ENCODE measurements at regions not wholly inside any gene's neighbourhood (a gene's known extent, or its start where the extent isn't known, plus 50 kb on each side); places are given as distances from the start of the nearest gene placed in this dataset.

DNA sequence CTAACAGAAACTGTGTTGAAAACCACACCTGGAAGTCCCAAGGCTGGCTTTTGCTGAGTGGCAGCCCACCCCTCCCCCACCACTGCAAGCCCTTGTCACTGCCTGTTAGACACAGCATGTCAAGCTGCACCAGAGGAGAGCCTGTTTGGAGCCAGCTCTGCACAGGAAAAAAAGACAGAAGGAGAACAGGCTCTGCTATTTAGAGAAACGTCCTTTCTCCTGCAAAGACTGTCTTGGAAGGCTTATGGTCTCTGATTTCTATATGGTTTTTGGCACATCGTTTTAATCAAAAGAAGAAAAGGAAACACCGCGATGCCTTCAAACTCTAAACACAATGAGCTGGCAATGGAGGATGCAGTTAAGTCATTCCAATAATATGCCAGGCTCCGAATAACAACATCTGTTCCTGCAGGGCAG lies 275.5 kb downstream of the MAP2K4 start:
- WGBS, 2 donors: 58 to 73% methylated on average over 5 of the region's 5 CpGs
- H3K27ac ChIP-seq: peak overlapping the region; percentile 12 to 77 (median 65)
- H3K4me1 ChIP-seq: peaks cover 0 to 39% (median 21%) of the 10 kb centered on the region in 4 donors
- TF ChIP-seq POLR2AphosphoS5 (IDR thresholded peaks at IDR 0.05): no peak
- no peak for TF ChIP-seq EP300 (IDR thresholded peaks at IDR 0.05)
- TF ChIP-seq, protein P1, sequence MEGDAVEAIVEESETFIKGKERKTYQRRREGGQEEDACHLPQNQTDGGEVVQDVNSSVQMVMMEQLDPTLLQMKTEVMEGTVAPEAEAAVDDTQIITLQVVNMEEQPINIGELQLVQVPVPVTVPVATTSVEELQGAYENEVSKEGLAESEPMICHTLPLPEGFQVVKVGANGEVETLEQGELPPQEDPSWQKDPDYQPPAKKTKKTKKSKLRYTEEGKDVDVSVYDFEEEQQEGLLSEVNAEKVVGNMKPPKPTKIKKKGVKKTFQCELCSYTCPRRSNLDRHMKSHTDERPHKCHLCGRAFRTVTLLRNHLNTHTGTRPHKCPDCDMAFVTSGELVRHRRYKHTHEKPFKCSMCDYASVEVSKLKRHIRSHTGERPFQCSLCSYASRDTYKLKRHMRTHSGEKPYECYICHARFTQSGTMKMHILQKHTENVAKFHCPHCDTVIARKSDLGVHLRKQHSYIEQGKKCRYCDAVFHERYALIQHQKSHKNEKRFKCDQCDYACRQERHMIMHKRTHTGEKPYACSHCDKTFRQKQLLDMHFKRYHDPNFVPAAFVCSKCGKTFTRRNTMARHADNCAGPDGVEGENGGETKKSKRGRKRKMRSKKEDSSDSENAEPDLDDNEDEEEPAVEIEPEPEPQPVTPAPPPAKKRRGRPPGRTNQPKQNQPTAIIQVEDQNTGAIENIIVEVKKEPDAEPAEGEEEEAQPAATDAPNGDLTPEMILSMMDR (IDR thresholded peaks at IDR 0.05): no peak
- TF ChIP-seq POLR2A (IDR thresholded peaks at IDR 0.05): no peak
- no peak for DNase-seq
- intact Hi-C loops (cut with DNase I): no loop called here
- no peaks in the 10 kb centered on the region for H3K9me3 ChIP-seq
- no peaks in the 10 kb centered on the region for H3K36me3 ChIP-seq
- H3K27me3 ChIP-seq: no peaks in the 10 kb centered on the region
- H3K4me3 ChIP-seq: no peak overlapping the region

DNA sequence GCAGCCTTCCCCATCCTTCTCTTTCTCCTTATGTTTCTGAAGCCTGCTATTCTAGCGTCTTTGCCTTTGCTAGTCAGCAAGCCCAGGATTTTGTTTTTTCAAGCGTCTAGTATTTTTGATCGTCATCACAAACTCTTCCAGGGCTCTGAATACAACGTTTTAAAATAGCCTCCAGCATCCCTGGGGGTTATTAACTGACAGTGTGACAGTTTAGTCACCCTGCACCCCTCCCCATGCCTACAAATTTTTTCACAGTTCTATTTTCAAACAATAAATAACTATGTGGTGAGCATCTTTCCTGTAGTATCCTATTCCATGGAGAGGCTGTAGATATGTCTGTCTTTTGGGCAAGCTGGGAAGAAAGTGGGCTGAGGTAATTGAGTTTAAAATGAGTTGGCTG lies 280.9 kb downstream of the MAP2K4 start:
- whole genome bisulfite sequencing, 2 donors: 84 to 85% methylated on average over 4 of the region's 4 CpGs
- H3K4me3 ChIP-seq: no peak overlapping the region
- no peak overlapping the region for H3K27ac ChIP-seq
- H3K36me3 ChIP-seq: no peaks in the 10 kb centered on the region
- no peaks in the 10 kb centered on the region for H3K27me3 ChIP-seq
- peaks cover 0 to 26% (median 12%) of the 10 kb centered on the region in 4 donors for H3K4me1 ChIP-seq
- intact Hi-C loops (cut with DNase I): no loop called here
- H3K9me3 ChIP-seq: no peaks in the 10 kb centered on the region
- DNase-seq: no peak
- no peak for TF ChIP-seq POLR2AphosphoS5 (IDR thresholded peaks at IDR 0.05)
- TF ChIP-seq EP300 (IDR thresholded peaks at IDR 0.05): no peak
- TF ChIP-seq POLR2A (IDR thresholded peaks at IDR 0.05): no peak
- TF ChIP-seq, protein P1 (IDR thresholded peaks at IDR 0.05): no peak

DNA sequence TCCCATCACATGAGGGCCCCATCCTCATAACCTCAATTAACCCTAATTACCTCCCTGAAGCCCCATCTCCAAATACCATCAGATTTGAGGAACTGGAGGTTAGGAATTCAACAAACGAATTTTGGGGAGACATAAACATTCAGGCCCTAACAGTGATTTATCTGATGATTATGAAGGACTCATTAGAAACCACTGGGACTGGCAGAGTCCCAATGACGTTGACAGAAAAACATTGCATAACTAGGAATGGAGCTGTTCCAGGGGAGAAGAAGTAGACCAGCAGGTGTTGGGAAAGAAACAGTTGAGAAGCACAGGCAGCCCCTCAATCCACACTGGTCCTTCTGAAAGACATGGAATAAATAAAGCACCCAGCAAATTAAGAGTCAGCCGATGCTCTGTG lies 282.0 kb downstream of the MAP2K4 start:
- peaks cover 0 to 21% (median 9%) of the 10 kb centered on the region in 4 donors for H3K4me1 ChIP-seq
- H3K36me3 ChIP-seq: no peaks in the 10 kb centered on the region
- H3K9me3 ChIP-seq: no peaks in the 10 kb centered on the region
- DNase-seq: no peak
- WGBS, 2 donors: 53 to 73% methylated on average over 3 of the region's 3 CpGs
- H3K27me3 ChIP-seq: no peaks in the 10 kb centered on the region
- no peak overlapping the region for H3K4me3 ChIP-seq
- TF ChIP-seq EP300 (IDR thresholded peaks at IDR 0.05) (no peak), POLR2A (IDR thresholded peaks at IDR 0.05) (no peak), POLR2AphosphoS5 (IDR thresholded peaks at IDR 0.05) (no peak)
- TF ChIP-seq, protein P1 (IDR thresholded peaks at IDR 0.05): no peak
- H3K27ac ChIP-seq: no peak overlapping the region
- intact Hi-C loops (cut with DNase I): no loop called here

DNA sequence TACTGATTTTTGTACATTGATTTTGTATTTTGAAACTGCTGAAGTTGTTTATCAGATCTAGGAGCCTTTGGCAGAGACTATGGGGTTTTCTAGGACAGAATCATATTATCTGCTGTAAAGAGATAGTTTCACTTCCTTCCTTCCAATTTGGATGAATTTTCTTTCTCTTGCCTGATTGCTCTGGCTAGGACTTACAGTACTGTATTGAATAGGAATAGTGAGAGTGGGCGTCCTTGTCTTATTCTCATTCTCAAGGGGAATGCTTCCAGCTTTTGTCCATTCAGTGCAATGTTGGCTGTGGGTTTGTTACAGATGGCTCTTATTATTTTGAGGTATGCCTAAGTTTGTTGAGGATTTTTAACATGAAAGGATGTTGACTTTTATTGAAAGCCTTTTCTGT lies 290.1 kb downstream of the MAP2K4 start:
- Histone ChIP-seq H3K36me3 (no peaks in the 10 kb centered on the region), H3K4me3 (no peak overlapping the region), H3K27me3 (no peaks in the 10 kb centered on the region), H3K4me1 (no peaks in the 10 kb centered on the region), H3K27ac (no peak overlapping the region), H3K9me3 (peaks cover 0 to 2% (median 0%) of the 10 kb centered on the region in 4 donors)
- 80 to 85% methylated on average over 1 of the region's 1 CpG for WGBS, 2 donors
- TF ChIP-seq, protein P1 (IDR thresholded peaks at IDR 0.05): no peak
- no peak for TF ChIP-seq EP300 (IDR thresholded peaks at IDR 0.05)
- no peak for TF ChIP-seq POLR2A (IDR thresholded peaks at IDR 0.05)
- TF ChIP-seq POLR2AphosphoS5 (IDR thresholded peaks at IDR 0.05): no peak
- intact Hi-C loops (cut with DNase I): no loop called here
- DNase-seq: no peak

GRCh38 chr17:12312692-12313091 lies 292.0 kb downstream of the MAP2K4 start:
- H3K9me3 ChIP-seq: peaks cover 0 to 2% (median 0%) of the 10 kb centered on the region in 4 donors
- H3K4me1 ChIP-seq: no peaks in the 10 kb centered on the region
- intact Hi-C loops (cut with DNase I): no loop called here
- no peaks in the 10 kb centered on the region for H3K36me3 ChIP-seq
- no peak for TF ChIP-seq POLR2A (IDR thresholded peaks at IDR 0.05)
- TF ChIP-seq, protein P1 (IDR thresholded peaks at IDR 0.05): no peak
- no peak for TF ChIP-seq EP300 (IDR thresholded peaks at IDR 0.05)
- no peak overlapping the region for H3K4me3 ChIP-seq
- no peak for DNase-seq
- no peak overlapping the region for H3K27ac ChIP-seq
- no peaks in the 10 kb centered on the region for H3K27me3 ChIP-seq
